GM18508 (cell line): ENCODE measurements at regions not wholly inside any gene's neighbourhood (a gene's known extent, or its start where the extent isn't known, plus 50 kb on each side); places are given as distances from the start of the nearest gene placed in this dataset.

Source experiments
- ATAC-seq: cut with Tn5 transposase; IDR thresholded peaks from one replicate; pipeline ENCODE4 v1.9.1; 2021; ENCODE audit warnings: moderate number of reproducible peaks; ENCODE audit not compliant: insufficient read depth, unreplicated experiment

GRCh38 chr12:107317751-107318555, 224.6 kb upstream of the CRY1 start:
- ATAC-seq = no peak

DNA sequence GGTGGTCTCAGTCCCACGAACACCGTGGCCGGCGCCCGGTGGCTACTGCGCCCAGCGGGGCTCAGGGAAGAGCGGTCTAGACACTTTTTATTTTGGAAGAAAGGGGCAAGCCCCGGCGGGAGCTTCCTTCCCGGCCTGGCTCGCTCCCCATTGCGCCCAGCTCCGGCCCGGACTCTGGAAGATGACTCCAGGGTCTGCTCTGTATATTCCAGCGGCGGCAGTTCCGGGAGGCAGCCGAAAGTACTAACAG, 225.1 kb upstream of the CRY1 start:
- no peak for ATAC-seq

DNA sequence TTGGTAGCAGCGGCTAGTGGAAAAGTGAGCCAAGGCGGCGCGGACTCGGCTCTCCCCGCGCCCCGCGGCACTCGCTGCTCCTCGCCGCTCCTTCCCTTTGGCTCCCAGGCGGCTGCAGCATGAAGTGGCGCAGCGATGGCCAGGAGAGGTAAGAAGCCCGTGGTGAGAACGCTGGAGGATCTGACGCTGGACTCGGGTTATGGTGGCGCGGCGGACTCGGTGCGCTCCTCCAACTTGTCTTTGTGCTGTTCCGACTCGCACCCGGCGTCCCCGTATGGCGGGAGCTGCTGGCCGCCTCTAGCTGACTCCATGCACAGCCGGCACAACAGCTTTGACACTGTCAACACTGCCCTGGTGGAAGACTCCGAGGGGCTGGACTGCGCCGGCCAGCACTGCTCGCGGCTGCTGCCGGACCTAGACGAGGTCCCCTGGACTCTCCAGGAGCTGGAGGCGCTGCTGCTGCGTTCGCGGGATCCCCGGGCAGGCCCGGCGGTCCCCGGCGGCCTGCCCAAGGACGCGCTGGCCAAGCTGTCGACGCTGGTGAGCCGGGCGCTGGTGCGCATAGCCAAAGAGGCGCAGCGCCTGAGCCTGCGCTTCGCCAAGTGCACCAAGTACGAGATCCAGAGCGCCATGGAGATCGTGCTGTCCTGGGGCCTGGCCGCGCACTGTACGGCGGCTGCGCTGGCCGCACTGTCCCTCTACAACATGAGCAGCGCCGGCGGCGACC, 225.6 kb upstream of the CRY1 start:
- no peak for ATAC-seq

- ATAC-seq = no peak
Observed at GRCh38 chr12:107319533-107320032, 226.2 kb upstream of the CRY1 start.

DNA sequence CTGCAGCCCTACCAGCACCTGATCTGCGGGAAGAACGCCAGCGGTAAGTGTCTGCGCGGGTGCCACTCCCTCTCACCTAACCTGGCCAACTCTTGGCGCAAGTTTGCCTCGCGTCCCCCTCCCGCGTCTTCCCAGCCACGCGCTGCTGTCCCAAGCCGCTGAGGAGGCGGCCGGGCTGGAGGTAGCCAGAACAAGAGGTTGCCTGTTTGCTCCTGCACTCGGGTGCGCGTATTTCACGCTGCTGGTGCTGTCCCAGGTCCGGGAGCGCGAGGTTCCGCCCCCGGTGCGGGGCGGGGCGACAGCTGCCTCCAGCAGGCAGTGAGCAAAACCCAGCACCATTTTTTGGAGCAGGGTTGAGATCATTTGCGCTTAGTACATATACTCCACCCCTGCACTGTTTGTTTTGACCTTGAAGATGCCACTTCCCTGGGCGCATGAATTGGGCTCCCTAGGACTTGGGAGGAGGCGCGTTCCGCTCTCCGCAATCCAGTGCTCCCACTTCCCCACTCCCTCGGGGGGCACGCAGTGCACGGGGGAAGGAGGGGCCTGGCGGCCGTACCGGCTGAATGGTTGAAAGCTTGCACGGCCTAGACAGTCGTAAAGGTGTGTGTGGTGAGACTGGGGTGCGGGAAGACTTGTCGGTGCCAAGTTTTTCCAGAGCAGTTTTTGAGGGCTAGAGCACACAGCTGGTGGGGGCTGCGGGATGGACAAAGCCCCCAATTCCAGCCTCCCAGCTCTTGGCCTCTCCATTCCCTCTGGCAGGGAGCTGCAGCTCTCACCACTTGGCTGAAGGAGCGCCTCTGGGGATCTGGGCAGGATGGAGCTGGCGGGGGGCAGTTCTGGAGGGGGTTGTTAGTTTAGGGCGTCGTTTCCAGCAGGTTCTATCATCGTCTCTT, 226.9 kb upstream of the CRY1 start:
- no peak for ATAC-seq

DNA sequence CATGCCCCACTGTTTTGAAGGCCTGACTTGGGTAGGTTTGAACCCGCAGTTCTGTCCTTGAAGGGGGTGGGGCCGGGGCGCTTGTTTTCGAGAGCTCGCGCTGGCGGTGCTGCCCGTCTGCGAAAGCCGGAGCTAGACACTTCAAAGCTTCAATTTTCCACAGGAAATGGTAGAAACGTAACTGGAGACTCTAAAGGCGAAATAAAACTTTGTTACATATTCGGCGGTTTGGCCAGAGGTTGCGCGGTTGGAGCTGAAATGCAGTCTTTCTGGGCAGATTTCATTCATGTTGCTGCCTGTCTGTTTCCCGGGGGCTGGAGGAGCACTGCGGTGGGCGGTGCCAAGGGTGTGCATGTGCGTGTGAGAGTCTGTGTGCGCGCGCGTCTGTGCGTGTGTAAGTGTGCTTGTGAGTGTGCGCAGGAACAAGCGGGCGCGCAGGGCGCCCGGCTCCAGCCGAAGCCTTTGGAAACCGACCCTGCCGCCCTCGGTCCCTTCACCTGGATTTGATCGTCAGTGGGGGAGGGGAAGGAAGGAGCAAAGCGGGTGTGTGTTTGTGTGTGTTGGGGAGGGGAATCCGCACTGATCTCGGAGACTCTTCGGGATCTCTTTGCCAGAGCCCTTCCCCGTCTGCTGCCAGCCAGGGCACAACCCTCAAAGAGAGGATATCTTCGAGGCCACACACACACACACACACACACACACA, 227.7 kb upstream of the CRY1 start:
- ATAC-seq = no peak

- no peak for ATAC-seq
Observed at GRCh38 chr12:107322063-107322462, 228.7 kb upstream of the CRY1 start.

DNA sequence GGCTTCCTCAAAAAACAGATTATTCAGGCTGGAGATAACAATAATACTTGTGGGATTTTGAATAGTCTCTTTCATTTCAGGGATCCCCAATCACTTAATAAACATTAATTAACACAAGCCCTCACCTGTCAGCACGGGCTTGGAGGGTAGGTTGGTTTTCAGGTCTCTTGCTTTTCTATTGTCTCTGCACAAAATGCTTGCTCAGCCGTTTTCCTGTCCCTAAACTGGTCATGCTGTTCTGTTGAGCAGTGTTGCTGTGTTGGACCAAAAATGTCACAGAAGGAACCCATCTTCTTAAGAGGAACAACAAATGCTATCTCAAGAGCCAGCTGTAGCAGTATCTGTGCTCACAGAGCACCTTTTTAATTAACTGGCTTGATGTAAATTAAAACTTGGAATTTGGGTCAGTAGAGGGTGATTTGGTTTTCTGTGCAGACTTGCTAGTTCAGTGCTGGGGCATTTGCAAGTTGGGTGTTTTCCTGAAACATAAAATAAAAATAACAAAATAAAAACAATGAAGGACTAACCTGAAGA, 231.8 kb upstream of the CRY1 start:
- ATAC-seq = no peak

- no peak for ATAC-seq
Observed at GRCh38 chr12:107326237-107326636, 232.9 kb upstream of the CRY1 start.

DNA sequence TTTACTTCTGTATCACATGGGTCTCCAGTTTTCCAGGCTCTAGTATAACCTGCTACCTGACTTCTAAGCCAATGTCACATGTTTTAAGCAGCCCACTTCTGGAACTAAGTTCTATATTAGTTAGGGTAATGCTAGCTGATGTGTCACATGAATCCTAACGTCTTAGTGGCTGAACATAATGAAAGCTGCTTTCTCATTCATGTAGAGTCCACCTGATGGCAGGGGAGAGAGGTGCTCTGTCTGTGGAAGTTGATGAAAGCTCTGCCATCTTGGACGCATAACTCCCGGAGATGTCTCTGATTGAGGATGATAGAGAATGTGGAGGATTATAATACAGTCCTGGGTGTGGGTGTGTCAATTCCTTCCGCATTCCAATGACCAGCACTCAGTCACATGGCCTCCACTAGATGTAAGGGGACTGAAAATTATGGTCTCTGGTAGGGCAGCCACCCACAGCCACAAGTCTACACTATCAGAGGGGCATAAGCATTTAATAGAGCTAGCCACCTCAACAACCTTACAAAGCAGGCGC, 234.4 kb upstream of the CRY1 start:
- ATAC-seq = no peak

- no peak for ATAC-seq
Observed at GRCh38 chr12:107328442-107329133, 235.2 kb upstream of the CRY1 start.

GRCh38 chr12:107329569-107330324, 236.4 kb upstream of the CRY1 start:
- ATAC-seq = no peak

DNA sequence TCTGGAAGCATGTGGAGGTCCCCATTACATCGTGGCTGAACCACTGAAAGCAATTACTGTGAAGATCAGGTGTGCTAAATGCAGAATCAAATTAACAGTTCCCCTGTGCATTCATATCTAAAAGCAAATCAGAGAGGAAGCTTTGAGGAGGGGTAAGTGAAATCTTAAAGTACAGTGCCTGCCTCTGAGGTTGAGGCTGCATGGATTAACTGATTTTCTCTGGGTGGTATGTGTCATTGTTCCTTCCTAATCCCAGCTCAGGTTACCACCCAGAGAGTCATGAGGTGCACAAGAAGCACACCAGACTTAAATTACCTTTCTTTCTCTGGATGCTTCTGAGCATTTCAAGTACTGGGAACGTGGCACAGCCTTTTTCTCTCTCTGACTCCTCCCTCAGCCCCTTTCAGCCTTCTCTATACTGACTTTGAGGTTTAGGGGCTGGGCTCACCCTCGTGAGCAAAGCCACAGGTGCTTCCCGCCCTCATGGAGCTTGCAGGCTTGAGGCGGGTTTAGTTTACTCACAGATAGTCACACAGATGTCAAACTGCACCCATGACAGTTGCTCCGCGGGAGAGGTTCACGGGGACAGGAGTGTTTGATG, 237.6 kb upstream of the CRY1 start:
- no peak for ATAC-seq

- no peak for ATAC-seq
Observed at GRCh38 chr12:107331471-107331870, 238.1 kb upstream of the CRY1 start.

GRCh38 chr12:107331912-107332311, 238.6 kb upstream of the CRY1 start:
- ATAC-seq = no peak

GRCh38 chr12:107332743-107333142, 239.4 kb upstream of the CRY1 start:
- no peak for ATAC-seq

DNA sequence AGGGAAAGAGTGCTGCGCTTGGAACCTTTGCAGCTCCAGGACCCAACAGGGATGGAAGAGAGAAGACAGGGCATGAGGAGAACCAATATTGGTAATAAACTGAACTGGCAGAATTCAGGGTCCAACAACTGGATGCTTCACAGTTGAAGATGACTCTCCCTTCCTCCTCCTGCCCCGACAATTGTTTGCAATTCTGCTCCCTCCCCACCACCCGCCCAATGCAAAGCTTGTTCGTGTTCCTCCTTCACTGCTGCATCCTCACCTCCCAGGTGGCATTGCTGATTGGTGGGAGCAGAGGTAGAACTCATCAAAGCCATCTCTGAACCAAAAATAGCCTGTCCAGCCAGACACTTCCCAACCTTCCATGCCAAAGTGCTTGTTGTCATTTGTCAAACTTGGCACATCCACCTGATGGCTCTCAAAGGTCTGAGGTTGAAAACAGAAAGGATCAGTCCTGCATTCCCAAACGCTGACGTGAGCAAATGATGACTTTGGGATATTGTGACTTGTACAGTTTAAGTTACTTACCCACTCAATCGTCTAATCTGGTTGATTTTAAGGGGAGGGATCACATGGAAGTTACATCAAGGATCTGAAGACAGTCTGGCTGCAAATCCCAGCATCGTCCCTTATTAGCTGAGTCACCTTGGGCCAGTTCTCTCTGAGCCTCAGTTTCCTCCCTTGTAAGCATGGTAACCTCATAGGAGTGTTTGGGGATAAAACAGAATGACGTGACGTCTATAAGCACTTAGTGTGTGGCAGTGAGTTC, 242.6 kb upstream of the CRY1 start:
- ATAC-seq = no peak
